Stomach (tissue), 4 donors: ENCODE measurements at regions not wholly inside any gene's neighbourhood (a gene's known extent, or its start where the extent isn't known, plus 50 kb on each side); places are given as distances from the start of the nearest gene placed in this dataset.

Experiments used
- CTCF ChIP-seq, 7 experiments: fragments of 450-650 bp in 4 of 7; fragments of 200-600 bp in 3 of 7; sonication (generic) in 3 of 7; IDR thresholded peaks; one replicate each; pipeline ENCODE4 v1.5.1; 2016 to 2019; ENCODE audit warnings: antibody characterized with exemption in 7 of 7, control low read depth in 2 of 7, mild to moderate bottlenecking in 1 of 7
- POLR2A ChIP-seq, 4 donors: fragments of 450-650 bp; IDR thresholded peaks; one replicate each; pipeline ENCODE4 v1.6.1; 2016; ENCODE audit warnings: antibody characterized with exemption in 4 of 4, control low read depth in 2 of 4, mild to moderate bottlenecking in 1 of 4, moderate library complexity in 1 of 4
- POLR2AphosphoS5 ChIP-seq, 3 donors: sonication (generic); formaldehyde crosslinking; IDR thresholded peaks; one replicate each; pipeline ENCODE4 v1.6.1; 2016; ENCODE audit warnings: antibody characterized with exemption in 3 of 3

GRCh38 chr2:128599700-128600099, 281.0 kb upstream of the HS6ST1 start:
- TF ChIP-seq CTCF (IDR thresholded peaks at IDR 0.05) = no peak
- TF ChIP-seq POLR2A (IDR thresholded peaks at IDR 0.05) = no peak
- no peak for TF ChIP-seq POLR2AphosphoS5 (IDR thresholded peaks at IDR 0.05)
